Activated B cell treated with CpG ODN at 0.5 μM for 24 hours (primary cell): ENCODE measurements at regions not wholly inside any gene's neighbourhood (a gene's known extent, or its start where the extent isn't known, plus 50 kb on each side); places are given as distances from the start of the nearest gene placed in this dataset.
"Not testable (repeated sequence)": the region's sequence is repeated elsewhere in the genome, so short reads cannot be mapped to it uniquely, and the experiment has no call there.

ENCODE experiments used
- ATAC-seq: fragments of 200-7000 bp; cut with Tn5 transposase; one replicate; pipeline ENCODE4 v1.10.0; 2021; ENCODE audit warnings: low read depth, mild to moderate bottlenecking, moderate library complexity
- CTCF ChIA-PET: fragments of 350-600 bp; sonication (Branson Sonifier 250); formaldehyde crosslinking; loops from one replicate; lab custom pipeline; 2021; ENCODE audit warnings: antibody characterized with exemption; lab: Charles Lee
- POLR2A ChIA-PET: fragments of 350-600 bp; sonication (Branson Sonifier 250); formaldehyde crosslinking; loops from one replicate; lab custom pipeline; 2021; ENCODE audit warnings: antibody characterized with exemption; lab: Charles Lee
- DNase-seq: peaks from one replicate; pipeline ENCODE4 v3.0.0; 2022
- H3K27ac Mint-ChIP-seq: one replicate; pipeline ENCODE4 v1.8.0; 2020; ENCODE audit warnings: mixed read lengths
- H3K27me3 Mint-ChIP-seq: one replicate; pipeline ENCODE4 v1.8.0; 2021; ENCODE audit warnings: mixed read lengths
- H3K36me3 Mint-ChIP-seq: one replicate; pipeline ENCODE4 v1.8.0; 2021; ENCODE audit warnings: low read depth, mixed read lengths
- H3K4me1 Mint-ChIP-seq: one replicate; pipeline ENCODE4 v1.8.0; 2021; ENCODE audit warnings: mixed read lengths
- H3K4me3 Mint-ChIP-seq: one replicate; pipeline ENCODE4 v1.8.0; 2020; ENCODE audit warnings: mild to moderate bottlenecking, mixed read lengths
- H3K9me3 Mint-ChIP-seq: one replicate; pipeline ENCODE4 v1.8.0; 2020; ENCODE audit warnings: mixed read lengths
- intact Hi-C: fragments of 100-400 bp; cut with micrococcal nuclease; formaldehyde crosslinking; loops from one replicate; pipeline ENCODE4 v1.15.1; 2024
- TF ChIP-seq, protein P1 (sequence below): fragments of 200-600 bp; IDR thresholded peaks from one replicate; pipeline ENCODE4 v1.8.0; 2022; ENCODE audit warnings: antibody characterized with exemption, mild to moderate bottlenecking

DNA sequence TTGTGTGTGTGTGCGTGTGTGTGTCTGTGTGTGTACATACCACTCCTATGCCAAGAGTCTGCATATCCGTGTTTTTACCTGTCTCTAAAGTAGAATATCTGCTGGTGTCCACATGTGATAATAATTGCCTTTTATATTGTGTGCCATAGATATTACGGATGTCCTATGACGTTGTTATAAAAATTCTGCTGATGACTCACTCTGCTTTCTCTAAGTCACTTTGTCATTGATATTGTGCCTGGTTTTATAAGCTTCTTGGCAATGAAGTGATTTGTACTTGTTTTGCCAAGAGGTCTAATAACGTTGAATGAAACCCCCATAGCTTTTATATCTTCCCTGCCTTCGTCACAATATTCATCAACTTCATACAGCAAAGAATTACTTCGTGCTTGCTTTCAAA, 102.6 kb upstream of the C1GALT1C1 start:
- intact Hi-C loops = no loop called here
- Mint-ChIP-seq H3K4me3 (no peak overlapping the region), H3K27me3 (no peaks in the 10 kb centered on the region), H3K9me3 (no peaks in the 10 kb centered on the region), H3K36me3 (no peaks in the 10 kb centered on the region), H3K4me1 (peaks cover 4% of the 10 kb centered on the region), H3K27ac (no peak overlapping the region)
- ChIA-PET CTCF (no interaction called here), POLR2A (no interaction called here)
- ATAC-seq (no peak), DNase-seq (no peak)
- TF ChIP-seq, protein P1, sequence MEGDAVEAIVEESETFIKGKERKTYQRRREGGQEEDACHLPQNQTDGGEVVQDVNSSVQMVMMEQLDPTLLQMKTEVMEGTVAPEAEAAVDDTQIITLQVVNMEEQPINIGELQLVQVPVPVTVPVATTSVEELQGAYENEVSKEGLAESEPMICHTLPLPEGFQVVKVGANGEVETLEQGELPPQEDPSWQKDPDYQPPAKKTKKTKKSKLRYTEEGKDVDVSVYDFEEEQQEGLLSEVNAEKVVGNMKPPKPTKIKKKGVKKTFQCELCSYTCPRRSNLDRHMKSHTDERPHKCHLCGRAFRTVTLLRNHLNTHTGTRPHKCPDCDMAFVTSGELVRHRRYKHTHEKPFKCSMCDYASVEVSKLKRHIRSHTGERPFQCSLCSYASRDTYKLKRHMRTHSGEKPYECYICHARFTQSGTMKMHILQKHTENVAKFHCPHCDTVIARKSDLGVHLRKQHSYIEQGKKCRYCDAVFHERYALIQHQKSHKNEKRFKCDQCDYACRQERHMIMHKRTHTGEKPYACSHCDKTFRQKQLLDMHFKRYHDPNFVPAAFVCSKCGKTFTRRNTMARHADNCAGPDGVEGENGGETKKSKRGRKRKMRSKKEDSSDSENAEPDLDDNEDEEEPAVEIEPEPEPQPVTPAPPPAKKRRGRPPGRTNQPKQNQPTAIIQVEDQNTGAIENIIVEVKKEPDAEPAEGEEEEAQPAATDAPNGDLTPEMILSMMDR = no peak

DNA sequence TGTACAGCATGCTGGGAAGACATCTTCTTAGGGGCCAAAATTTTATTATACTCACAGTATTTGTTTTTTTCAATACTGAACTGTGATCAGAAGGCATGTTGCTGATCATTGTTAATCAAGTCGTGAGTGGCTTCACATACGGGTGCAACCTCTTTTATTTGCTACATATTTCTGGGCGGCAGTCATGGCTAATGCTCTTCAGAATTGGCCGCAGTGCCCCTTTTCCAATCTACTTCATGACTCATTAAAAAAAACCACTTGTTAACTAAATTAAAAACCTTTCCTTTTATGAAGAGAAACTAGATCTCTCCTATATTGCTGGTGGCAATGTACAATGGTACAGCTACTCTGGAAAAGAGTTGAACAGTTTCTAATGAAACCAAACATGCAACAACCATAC, 101.5 kb upstream of the C1GALT1C1 start:
- DNase-seq (no peak), ATAC-seq (no peak)
- Mint-ChIP-seq H3K9me3 (no peaks in the 10 kb centered on the region), H3K4me3 (no peak overlapping the region), H3K27ac (no peak overlapping the region), H3K36me3 (no peaks in the 10 kb centered on the region), H3K27me3 (no peaks in the 10 kb centered on the region), H3K4me1 (peaks cover 11% of the 10 kb centered on the region)
- intact Hi-C loops = no loop called here
- CTCF ChIA-PET = no interaction called here
- TF ChIP-seq, protein P1 = no peak
- POLR2A ChIA-PET = no interaction called here

DNA sequence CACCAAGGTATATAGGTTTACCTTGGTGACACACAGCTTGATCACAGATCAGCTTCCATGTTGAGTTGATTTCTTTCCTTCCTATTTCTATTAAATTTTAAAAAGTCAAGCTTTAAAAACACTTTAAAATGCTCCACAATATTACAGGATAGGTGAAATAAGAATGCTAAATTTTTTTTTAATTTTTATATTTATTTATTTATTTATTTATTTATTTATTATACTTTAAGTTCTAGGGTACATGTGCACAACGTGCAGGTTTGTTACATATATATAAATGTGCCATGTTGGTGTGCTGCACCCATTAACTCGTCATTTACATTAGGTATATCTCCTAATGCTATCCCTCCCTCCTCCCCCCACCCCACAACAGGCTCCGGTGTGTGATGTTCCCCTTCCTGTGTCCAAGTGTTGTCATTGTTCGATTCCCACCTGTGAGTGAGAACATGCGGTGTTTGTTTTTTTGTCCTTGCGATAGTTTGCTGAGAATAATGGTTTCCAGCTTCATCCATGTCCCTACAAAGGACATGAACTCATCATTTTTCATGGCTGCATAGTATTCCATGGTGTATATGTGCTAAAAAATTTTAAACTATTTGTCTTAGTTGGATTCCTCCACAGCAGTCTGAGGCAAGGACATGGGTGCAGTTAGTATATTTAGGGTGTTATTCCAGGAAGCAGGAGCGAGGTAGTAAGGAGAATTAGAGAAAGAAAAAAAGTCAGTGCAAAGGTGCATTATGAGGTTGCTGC, 99.8 kb upstream of the C1GALT1C1 start:
- not testable (repeated sequence) for H3K27ac Mint-ChIP-seq, H3K36me3 Mint-ChIP-seq, H3K27me3 Mint-ChIP-seq

DNA sequence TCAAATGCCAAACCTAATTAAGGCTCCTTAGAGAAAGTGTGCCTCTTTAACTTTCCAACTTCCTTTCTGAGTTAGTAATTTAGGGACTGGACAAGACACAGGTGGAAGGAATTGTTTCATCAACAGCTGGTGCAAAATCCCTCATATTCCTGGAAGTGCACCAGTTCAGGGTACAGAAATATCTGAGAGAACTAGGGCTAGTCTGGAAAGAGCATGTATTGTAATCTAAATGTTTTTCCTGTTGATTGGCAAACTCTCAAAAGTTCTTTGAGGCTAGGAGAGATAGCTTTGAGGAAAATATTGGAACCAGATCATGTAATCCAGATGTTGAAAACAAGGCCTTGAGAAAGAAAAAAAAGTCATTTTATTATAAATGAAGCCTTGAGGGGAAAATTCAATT, 98.1 kb upstream of the C1GALT1C1 start:
- Mint-ChIP-seq H3K27ac (no peak overlapping the region), H3K9me3 (no peaks in the 10 kb centered on the region), H3K4me1 (peaks cover 26% of the 10 kb centered on the region), H3K36me3 (no peaks in the 10 kb centered on the region), H3K27me3 (no peaks in the 10 kb centered on the region), H3K4me3 (no peak overlapping the region)
- ChIA-PET CTCF (no interaction called here), POLR2A (no interaction called here)
- ATAC-seq (no peak), DNase-seq (no peak)
- TF ChIP-seq, protein P1 = no peak
- intact Hi-C loops = loop anchor here (2.0 to 5.0 kb wide), 2 partner anchors 25 to 39 kb away; no protein-coding TSS in a partner anchor

More for the DNA sequence above, 99.8 kb upstream of the C1GALT1C1 start:
- DNase-seq, H3K9me3 Mint-ChIP-seq, ATAC-seq, CTCF ChIA-PET, POLR2A ChIA-PET, H3K4me3 Mint-ChIP-seq: not testable (repeated sequence)
- H3K4me1 Mint-ChIP-seq = peaks cover 26% of the 10 kb centered on the region
- intact Hi-C loops = loop anchor here (5.0 kb wide), 1 partner anchor 38 kb away; no protein-coding TSS in a partner anchor

DNA sequence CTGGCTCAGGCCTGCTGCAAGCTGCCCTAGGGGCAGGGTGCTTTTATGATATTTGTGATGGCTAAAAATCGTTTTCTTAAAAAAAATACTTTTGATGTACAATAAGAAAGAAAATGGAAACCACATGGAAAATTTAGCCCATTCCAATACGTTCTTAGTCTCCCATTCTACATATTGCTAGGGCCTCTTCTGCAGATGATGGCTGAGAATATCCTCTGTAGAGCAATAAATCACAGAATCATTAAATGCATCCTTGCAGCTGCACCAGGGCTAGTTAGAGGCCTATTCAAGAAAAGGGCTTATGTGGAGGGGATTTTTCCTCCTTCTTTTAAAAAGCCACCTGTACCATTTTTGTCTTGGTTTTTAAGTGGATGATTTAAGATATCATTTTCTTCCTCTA, 97.6 kb upstream of the C1GALT1C1 start:
- ChIA-PET POLR2A (interaction anchor here (1.2 to 1.8 kb wide), 2 partner anchors 29 to 124 kb away, joined by 3 to 5 read pairs; partner anchors contain the start of gene MCTS1), CTCF (no interaction called here)
- H3K9me3 Mint-ChIP-seq = no peaks in the 10 kb centered on the region
- H3K27me3 Mint-ChIP-seq = no peaks in the 10 kb centered on the region
- TF ChIP-seq, protein P1 = no peak
- no peak overlapping the region for H3K27ac Mint-ChIP-seq
- ATAC-seq = no peak
- intact Hi-C loops = loop anchor here (2.0 to 5.0 kb wide), 2 partner anchors 25 to 40 kb away; no protein-coding TSS in a partner anchor
- no peak overlapping the region for H3K4me3 Mint-ChIP-seq
- no peaks in the 10 kb centered on the region for H3K36me3 Mint-ChIP-seq
- peaks cover 26% of the 10 kb centered on the region for H3K4me1 Mint-ChIP-seq
- DNase-seq = no peak
